HG02571 (cell line): ENCODE measurements at regions not wholly inside any gene's neighbourhood (a gene's known extent, or its start where the extent isn't known, plus 50 kb on each side); places are given as distances from the start of the nearest gene placed in this dataset.
"Not testable (repeated sequence)": the region's sequence is repeated elsewhere in the genome, so short reads cannot be mapped to it uniquely, and the experiment has no call there.

Experiments used
- ATAC-seq: cut with Tn5 transposase; IDR thresholded peaks from one replicate; pipeline ENCODE4 v1.9.1; 2021; ENCODE audit warnings: mild to moderate bottlenecking, moderate library complexity; ENCODE audit not compliant: unreplicated experiment

DNA sequence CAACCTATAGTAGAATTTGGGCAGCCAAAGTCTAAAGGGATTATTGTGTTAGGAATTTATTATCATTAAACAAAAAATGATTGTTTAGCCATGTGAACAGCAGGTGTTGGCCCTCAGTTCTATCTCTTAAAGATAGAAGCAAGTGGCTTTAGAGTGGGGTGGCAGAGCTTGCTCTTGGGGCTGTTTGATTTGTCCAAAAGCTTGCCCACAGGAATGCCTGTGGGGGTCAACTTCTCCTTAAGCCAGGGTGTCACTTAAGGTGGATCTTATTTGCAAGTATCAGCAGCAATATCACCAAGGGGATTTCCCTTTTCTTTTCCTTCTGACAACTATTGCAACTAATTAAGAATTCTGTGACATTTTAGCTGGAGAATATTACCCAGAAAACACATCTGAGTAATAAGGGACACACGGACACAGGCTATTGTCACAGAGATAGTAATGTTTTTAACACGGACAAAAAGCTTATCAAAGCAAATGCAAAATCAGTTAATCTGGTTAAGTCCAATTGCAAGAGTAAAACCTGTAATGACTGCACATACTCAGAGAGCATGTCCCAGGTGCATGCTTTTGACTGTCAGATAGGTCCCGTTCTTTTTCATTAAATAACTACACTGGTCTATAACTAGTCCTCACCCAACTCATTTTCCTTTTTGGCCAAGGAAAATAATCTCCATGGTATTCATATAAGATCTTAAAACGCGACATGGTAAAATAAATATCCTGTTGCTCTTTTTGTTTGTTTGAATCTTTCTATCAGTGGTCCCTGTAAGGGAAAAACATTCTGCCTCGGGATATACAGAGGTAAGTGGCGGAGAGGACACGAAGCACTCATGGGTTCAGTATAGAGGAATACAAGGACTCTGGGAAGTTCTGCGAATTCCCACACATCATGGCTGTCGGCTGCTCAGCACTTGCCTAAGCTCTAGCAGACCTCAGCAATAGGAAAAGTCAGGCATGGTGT is 172.1 kb upstream of the RFC3 start:
- no peak for ATAC-seq

DNA sequence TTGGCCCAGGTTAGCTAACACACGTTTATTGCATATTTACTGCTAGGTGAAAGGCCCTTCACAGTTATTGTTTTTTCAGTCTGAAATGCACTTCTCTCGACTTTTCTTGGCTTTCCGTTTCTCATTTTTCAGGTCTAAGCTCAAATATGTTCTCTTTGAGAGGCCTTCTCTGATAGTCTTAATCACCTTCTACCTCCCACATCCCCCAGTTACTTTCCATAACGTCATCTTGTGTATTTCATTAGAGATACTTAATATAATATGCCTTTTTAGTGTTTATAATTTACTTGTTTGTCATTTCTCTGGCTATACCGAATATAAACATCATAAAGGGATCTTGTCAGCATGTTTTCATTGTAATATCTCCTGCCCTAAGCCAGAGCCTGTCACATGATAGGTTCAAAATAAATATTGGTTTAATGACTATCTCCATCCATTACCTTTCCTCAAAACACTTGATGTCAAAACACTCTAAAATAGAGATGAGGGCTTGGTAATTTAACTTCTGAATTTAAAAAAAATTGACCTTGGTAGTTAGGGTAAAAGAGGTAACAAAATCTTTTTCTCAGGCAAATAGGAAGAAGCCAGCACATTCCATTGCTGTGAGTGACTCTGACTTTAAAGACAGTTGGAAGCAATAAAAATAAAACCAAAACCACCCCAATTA is 168.6 kb upstream of the RFC3 start:
- no peak for ATAC-seq

DNA sequence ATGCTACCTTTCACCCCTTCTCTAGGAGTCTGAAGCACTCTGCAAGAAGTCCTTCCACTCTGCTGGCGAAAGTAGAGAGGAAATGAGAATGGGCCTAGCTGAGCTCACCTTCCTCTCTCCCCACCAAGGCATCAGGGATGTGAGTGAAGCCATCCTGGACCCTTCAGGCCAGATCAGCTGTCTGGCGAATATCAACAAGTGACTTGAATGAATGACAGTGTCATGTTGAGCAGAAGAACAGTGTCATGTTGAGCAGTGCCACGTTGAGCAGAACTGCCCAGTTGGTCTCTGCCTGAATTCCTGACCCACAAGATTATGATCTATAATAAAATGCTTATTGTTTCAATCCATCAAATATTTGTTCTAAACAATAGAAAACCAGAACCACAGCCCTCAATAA is 166.2 kb upstream of the RFC3 start:
- no peak for ATAC-seq

DNA sequence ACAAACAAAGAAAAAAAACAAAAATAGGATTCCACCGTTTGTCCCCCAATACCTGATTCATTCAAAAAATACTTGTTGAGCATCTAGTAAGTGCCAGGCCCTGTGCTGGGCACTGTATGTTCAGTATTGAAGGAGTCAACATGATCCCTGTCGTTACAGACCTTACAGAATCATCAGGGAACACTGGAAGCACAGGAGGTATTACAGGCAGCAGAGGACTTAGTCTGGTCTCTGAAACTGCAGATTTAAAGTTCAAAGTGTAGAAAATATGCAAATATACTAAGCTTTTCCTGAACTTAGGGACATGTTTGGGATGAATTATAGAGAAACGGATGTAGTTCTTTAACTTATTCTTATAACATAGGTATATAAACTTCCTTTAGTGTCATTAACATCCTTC is 160.7 kb upstream of the RFC3 start:
- ATAC-seq: no peak

DNA sequence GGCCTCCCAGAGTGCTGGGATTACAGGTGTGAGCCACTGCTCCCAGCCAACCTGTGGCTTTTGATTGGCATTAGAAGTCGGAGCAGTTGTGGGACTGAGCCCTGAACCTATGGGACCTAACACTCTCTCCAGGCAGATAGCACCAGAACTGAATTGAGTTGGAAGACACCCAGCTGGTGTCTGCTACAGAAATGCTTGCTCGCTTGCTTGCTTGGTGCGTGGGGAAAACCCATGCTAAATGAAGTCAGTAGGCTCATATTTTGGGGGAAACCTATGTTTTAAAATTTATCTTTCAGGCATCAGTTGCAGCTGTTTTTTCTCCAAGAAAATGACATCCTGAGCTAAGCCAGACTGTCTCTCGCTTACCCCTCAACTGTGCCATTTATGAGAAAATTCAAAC is 158.5 kb upstream of the RFC3 start:
- no peak for ATAC-seq

DNA sequence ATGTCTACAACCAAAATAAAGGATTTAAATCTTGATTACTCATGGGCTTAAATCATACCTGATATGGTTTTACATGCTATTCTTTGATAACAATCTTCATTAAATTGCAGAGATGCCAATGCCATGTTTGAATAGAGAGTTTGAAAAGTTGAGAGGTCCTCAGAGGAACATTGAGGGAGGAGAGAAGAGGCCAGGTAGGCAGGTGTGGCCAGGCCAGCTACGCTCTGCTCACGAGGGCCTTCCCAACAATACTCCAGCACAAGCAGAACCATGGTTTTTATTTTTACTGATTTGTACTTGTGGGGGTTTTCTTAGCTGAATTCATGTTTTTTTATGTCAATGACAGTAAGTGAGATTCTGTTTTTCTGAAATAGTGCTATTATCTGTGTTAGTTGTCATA is 158.1 kb upstream of the RFC3 start:
- ATAC-seq: no peak

DNA sequence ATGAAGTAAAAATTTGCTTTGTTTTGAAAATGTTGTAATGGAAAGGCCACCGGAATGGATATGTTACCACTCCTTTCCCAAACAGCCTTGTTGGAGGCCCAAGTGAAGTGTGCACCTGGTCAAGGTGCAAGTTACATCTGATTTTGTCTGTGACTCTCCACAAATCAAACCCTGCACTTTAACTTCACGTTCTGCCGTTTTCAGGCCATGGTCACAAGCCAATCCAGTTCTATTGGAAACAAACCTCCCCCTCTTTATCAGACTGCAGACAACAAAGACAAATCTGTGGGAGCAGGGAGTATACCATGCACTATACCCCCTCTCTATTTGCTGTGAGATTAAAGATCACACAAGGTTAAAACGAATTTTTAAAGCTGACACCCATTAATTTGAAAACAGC is 155.6 kb upstream of the RFC3 start:
- no peak for ATAC-seq

DNA sequence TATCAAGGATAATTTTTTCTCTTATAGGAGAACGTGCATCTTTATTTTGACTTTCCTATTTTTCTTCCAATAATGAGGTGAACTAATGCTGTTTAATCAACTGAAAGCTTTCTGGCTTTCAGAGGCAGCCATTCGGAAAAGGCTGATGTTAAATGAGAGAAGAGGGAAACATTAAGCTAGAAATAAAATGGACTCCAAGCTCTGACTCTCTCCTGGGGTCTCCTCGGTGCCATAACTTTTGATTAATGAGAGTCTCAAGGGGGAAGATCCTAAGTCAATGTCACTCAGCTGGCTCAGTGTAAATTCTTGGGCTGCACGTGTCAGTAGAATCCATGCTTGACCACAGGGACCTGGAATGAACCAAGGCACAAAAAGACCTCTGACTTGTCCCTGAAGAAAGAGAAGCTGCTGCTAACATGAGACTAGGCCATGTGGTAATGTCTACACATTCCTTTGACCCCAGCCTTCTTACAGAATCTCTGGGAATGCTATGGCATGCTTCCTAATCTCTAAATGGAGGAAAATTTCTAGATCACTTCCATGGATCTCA is 152.2 kb upstream of the RFC3 start:
- ATAC-seq: no peak

DNA sequence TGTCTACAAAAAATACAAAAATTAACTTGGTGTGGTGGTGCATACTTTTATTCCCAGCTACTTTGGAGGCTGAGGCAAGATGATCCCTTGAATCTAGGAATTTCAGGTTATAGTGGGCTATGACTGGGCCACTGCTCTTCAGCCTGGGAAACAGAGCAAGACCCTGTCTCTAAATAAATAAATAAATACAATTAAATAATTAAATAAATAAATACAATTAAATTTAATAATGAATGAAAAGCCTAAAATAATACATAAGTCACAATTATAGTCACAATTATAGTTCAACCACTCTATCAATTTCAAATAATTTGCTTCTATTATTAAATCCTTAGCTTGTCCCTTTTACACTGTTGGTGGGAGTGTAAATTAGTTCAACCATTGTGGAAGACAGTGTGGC is 146.4 kb upstream of the RFC3 start:
- no peak for ATAC-seq

DNA sequence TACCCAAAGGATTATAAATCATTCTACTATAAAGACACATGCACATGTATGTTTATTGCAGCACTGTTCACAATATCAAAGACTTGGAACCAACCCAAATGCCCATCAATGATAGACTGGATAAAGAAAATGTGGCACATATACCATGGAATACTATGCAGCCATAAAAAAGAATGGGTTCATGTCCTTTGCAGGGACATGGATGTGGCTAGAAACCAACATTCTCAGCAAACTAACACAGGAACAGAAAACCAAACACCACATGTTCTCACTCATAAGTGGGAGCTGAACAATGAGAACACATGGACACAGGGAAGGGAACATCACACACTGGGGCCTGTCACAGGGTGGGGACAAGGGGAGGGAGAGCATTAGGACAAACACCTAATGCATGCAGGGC is 145.9 kb upstream of the RFC3 start:
- not testable (repeated sequence) for ATAC-seq

DNA sequence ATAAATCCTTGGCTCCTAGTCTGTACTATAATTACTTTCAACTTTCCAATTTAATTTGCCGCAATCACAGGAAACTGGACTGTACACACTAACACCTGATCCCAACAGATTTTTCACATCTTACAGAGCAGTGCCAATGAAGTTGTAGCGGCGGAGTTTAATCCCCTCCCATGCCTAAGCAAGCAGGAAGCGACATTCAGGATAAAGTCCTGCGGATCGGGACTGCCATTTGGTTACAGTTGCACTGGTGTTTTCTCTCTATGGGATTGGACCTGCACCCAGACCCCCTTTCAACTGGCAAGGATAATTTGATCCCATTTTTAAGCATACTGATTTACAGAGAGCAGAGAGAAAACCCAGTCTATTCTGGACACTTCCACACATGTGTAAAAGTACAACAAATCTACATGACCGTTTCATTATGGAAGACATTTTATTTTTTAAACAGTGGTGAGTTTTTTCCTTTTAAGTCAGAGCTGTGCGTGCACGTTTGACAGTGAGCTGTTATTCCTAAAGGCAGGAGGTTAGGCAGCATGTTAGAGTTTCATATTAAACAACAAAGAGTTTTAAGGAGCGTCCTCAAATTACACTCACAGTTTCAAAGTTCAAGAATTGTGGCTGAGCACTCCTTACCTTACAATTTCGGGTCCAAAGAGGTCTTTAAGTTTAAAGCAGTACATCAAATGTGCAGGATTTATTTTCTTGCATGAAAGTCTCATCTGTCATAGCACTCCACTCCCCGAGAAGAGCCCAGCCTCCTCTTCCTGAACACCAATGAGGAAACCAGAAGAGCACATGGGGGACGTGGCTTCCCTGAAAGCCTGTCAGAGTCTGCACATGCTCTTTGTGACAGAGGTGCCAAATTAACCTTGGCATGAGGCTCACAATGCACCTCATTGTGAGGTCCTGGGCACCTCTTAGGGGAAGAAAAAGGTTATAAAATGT is 141.6 kb upstream of the RFC3 start:
- ATAC-seq: no peak

DNA sequence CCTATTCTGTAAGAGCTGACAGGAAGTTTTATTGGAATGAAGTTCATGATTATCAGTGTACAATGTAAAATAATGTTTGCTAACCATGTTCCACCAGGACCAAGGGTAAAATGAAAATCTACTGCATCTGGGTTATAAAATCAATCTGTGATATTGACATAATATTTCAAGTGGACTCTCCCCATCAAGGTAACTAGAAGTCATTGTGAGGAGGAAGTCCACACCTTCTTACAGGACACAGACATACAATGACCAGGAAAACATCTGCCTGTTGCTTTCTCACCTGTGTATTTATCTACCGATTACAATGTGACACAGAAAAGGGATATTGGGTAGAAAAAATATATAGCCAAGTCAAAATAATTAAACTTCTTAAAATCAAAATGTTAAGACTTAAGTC is 140.7 kb upstream of the RFC3 start:
- ATAC-seq: no peak

DNA sequence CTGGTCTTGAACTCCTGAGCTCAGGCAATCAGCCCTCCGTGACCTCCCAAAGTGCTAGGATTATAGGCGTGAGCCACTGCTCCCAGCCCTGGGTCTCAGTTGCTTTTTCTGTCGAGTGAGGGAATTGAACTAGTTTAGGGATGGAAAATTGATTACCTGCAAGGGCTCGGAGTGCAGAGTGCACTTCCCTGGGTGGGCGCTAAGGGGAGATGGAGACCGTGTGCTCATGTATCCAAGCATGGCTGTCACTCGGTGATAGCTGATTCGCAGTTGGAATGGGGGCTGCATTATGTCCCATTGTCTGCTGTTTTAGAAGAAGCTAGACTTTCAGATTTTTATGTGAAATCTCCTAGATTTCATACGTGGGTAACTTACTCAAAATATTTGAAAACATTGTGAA is 139.9 kb upstream of the RFC3 start:
- ATAC-seq: no peak

DNA sequence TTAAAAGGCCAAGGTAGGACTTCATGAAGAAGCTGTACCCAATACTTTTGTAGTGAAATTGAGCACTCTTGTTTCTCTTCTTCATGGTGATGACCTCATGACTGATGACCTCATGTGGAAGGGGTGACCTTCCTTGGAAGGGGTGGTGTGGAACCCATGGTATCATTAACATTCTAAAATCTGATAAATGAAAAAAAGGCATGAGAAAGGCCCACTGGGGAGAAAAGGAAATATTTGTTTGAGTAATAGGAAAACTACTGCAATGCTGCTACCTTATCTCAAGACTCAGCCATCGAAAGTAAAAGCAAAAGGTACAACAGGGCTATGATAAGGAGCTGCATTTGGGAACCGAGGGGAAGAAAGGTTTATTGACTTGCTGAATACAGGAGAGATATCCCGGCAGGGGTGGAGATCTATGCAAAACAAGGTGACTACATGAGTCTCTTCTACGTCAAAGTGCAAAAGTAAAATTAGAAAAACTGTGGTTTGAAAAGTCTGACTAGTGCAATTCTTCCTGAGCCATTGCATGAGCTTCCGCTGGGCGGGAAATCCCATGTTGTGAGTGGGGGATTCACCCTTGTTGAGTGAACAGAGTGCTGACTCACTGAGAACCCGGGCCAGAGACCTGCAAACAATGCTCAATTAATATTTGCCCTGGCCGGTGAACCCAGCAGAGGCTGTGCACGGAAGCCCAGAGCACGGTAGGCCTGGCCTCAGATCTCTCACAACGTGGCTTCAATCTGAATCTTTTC is 138.9 kb upstream of the RFC3 start:
- peak; percentile 95 for ATAC-seq

DNA sequence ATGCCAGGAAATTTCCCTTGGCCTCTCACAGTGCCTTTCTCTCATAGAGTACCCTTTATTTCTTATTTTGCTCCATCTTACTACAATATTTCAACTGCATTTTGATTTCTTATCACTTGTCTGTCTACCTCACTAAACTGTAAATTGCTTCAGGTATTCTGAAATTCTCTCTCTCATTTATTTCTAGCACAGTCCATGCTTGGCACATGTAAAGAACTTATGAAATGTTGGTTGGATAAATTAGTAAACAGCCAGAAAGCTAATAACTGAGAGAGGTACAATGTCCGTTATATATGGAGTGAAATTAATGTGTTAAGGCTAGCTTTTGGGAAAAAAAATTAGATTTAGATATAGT is 138.3 kb upstream of the RFC3 start:
- no peak for ATAC-seq

DNA sequence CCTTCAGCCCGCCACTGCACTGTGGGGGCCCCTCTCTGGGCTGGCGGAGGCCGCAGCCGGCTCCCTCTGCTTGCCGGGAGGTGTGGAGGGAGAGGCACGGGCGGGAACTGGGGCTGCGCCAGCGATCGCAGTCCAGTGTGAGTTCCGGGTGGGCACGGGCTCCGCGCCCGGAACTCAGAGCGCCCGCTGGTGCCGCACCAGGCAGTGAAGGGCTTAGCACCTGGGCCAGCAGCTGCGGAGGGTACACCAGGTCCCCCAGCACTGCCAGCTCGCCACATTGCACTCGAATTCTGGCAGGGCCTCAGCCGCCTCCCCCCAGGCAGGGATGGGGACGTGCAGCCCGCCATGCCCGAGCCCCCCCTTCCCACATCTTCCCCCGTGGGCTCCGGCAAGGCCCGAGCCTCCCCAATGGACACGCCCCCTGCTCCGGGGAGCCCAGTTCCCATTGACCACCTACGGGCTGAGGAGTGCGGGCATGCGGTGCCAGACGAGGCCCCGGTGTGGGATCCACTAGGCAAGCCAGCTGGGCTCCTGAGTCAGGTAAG is 135.9 kb upstream of the RFC3 start:
- ATAC-seq: no peak

DNA sequence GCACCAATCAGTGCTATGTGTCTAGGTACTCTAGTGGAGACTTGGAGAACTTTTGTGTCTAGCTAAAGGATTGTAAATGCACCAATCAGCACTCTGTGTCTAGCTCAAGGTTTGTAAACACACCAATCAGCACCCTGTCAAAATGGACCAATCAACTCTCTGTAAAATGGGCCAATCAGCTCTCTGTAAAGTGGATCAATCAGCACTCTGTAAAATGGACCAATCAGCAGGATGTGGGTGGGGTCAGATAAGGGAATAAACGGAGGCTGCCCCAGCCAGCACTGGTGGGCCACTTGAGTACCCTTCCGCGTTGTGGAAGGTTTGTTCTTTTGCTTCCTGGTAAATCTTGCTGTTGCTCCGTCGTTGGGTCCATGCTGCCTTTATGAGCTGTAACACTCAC is 135.3 kb upstream of the RFC3 start:
- ATAC-seq: not testable (repeated sequence)

DNA sequence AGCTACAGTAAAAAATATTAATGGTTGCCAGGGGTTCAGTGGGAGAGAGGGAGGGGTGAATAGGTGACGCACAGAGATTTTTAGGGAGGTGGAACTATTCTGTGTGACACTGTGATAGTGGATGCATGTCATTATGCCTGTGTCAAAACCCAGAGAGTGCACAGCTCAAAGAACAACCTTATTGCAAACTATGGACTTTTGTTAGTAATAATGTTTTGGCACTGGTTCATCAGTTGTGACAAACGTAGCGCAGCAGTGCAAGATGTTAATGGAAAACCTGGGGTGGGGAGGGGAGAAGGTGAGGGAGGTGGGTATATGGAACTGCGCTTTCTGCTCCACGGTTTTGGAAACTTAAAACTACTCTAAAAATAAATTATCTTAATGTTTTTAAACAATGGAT is 134.6 kb upstream of the RFC3 start:
- ATAC-seq: no peak

DNA sequence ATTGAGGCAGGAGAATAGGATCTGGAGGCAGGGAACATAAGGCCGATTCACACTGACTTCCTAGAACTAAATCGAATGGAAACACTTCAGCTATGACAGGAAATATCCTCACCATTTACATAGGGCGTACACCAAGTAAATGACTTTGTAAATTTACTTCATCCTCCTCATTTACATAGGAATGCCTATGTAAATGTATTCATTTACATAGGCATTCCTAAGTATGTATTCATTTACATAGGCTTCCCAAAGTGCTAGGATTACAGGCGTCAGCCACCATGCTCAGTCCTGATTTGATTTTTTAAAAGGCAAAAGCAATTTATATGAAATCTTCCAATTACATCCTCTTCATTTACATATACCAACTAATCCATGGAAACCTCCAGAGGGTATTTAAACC is 133.1 kb upstream of the RFC3 start:
- ATAC-seq: no peak
